ENCODE measurements at regions not wholly inside any gene's neighbourhood (a gene's known extent, or its start where the extent isn't known, plus 50 kb on each side); places are given as distances from the start of the nearest gene placed in this dataset.

DNA sequence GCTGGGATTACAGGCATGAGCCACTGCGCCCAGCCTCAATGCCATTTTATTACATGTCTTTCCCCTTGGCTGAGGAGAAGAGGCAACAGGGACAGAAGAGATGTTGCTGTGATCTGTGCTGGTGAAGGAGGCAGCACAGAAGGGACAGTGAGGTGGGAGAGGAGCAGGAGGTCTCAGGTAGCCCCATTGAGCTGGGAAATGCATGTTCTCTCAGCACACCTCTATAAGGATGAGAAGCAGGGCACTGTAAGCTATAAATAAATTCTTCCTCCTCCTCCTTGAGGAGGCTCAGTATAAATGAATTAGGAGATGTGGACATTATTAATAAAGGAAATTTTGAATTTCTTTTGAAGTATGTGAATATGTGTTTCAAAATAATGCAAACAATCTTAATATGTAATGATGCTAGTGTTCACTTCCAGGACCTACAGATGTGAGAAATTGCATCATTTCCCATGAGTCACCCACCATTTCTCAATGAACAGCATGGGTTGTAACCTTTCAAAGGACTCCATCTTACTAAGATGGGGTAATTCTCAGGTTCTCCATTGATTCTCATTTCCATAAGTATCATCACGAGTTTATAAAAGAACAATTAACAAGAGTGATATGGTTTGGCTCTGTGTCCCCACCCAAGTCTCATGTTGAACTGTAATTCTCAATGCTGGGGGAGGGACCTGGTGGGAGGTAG lies 88.9 kb upstream of the ODAD2 start:
- in situ Hi-C loops (cut with MboI) = no loop called here
- TF ChIP-seq, protein P1, sequence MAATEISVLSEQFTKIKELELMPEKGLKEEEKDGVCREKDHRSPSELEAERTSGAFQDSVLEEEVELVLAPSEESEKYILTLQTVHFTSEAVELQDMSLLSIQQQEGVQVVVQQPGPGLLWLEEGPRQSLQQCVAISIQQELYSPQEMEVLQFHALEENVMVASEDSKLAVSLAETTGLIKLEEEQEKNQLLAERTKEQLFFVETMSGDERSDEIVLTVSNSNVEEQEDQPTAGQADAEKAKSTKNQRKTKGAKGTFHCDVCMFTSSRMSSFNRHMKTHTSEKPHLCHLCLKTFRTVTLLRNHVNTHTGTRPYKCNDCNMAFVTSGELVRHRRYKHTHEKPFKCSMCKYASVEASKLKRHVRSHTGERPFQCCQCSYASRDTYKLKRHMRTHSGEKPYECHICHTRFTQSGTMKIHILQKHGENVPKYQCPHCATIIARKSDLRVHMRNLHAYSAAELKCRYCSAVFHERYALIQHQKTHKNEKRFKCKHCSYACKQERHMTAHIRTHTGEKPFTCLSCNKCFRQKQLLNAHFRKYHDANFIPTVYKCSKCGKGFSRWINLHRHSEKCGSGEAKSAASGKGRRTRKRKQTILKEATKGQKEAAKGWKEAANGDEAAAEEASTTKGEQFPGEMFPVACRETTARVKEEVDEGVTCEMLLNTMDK (IDR thresholded peaks at IDR 0.05; ENCODE audit: borderline replicate concordance, insufficient read depth, low read depth, low read length, poor library complexity, severe bottlenecking) = no peak
- TF ChIP-seq, protein P2, sequence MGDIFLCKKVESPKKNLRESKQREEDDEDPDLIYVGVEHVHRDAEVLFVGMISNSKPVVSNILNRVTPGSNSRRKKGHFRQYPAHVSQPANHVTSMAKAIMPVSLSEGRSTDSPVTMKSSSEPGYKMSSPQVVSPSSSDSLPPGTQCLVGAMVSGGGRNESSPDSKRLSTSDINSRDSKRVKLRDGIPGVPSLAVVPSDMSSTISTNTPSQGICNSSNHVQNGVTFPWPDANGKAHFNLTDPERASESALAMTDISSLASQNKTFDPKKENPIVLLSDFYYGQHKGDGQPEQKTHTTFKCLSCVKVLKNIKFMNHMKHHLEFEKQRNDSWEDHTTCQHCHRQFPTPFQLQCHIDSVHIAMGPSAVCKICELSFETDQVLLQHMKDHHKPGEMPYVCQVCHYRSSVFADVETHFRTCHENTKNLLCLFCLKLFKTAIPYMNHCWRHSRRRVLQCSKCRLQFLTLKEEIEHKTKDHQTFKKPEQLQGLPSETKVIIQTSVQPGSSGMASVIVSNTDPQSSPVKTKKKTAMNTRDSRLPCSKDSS (IDR thresholded peaks at IDR 0.05; ENCODE audit: low read depth, partially characterized antibody) = no peak
- TF ChIP-seq ARHGAP35 (IDR thresholded peaks at IDR 0.05; ENCODE audit: partially characterized antibody) = no peak
- TF ChIP-seq, protein P3, sequence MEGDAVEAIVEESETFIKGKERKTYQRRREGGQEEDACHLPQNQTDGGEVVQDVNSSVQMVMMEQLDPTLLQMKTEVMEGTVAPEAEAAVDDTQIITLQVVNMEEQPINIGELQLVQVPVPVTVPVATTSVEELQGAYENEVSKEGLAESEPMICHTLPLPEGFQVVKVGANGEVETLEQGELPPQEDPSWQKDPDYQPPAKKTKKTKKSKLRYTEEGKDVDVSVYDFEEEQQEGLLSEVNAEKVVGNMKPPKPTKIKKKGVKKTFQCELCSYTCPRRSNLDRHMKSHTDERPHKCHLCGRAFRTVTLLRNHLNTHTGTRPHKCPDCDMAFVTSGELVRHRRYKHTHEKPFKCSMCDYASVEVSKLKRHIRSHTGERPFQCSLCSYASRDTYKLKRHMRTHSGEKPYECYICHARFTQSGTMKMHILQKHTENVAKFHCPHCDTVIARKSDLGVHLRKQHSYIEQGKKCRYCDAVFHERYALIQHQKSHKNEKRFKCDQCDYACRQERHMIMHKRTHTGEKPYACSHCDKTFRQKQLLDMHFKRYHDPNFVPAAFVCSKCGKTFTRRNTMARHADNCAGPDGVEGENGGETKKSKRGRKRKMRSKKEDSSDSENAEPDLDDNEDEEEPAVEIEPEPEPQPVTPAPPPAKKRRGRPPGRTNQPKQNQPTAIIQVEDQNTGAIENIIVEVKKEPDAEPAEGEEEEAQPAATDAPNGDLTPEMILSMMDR (IDR thresholded peaks at IDR 0.05 in 2 of 3, conservative IDR thresholded peaks at IDR 0.05 in 1 of 3; ENCODE audit: insufficient read depth in 2 of 3, low read depth in 1 of 3, low read length in 3 of 3) = no peak
- TF ChIP-seq, protein P4, sequence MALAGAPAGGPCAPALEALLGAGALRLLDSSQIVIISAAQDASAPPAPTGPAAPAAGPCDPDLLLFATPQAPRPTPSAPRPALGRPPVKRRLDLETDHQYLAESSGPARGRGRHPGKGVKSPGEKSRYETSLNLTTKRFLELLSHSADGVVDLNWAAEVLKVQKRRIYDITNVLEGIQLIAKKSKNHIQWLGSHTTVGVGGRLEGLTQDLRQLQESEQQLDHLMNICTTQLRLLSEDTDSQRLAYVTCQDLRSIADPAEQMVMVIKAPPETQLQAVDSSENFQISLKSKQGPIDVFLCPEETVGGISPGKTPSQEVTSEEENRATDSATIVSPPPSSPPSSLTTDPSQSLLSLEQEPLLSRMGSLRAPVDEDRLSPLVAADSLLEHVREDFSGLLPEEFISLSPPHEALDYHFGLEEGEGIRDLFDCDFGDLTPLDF (CRISPR knock-in tag; IDR thresholded peaks at IDR 0.05) = no peak
- no peak for TF ChIP-seq HIVEP1 (CRISPR knock-in tag; IDR thresholded peaks at IDR 0.05)
- TF ChIP-seq ARID2 (IDR thresholded peaks at IDR 0.05) = no peak
- TF ChIP-seq SP1 (CRISPR knock-in tag; IDR thresholded peaks at IDR 0.05) = no peak
- TF ChIP-seq CBX8 (IDR thresholded peaks at IDR 0.05; ENCODE audit: borderline replicate concordance, extremely low read depth, low read depth, low read length, poor library complexity, severe bottlenecking) = no peak
- TF ChIP-seq NFE2L1 (tag; IDR thresholded peaks at IDR 0.05; ENCODE audit: borderline replicate concordance, low read depth) = no peak
- no peak for TF ChIP-seq STAG1 (CRISPR knock-in tag; IDR thresholded peaks at IDR 0.05; ENCODE audit: borderline replicate concordance)
- TF ChIP-seq KDM4B (IDR thresholded peaks at IDR 0.05; ENCODE audit: borderline replicate concordance in 2 of 2, low read depth in 1 of 2) = no peak
- TF ChIP-seq TRIM28 (IDR thresholded peaks at IDR 0.05) = no peak
- TF ChIP-seq CCAR2 (IDR thresholded peaks at IDR 0.05; ENCODE audit: low read depth, low read length) = no peak
- no peak for TF ChIP-seq ZFP1 (CRISPR knock-in tag; IDR thresholded peaks at IDR 0.05)
- no peak for TF ChIP-seq TAF7 (tag; IDR thresholded peaks at IDR 0.05)

More for the DNA sequence above, 88.9 kb upstream of the ODAD2 start:
- no peaks in the 10 kb centered on the region for H3K9me3 ChIP-seq (replicated peaks; ENCODE audit: control insufficient read depth, insufficient read depth, low read depth, low read length)
- no peak overlapping the region for H2AFZ ChIP-seq (ENCODE audit: low read depth, low read length)
- POLR2A ChIA-PET = no interaction called here
- intact Hi-C loops (cut with micrococcal nuclease) = no loop called here
- no peak overlapping the region for H3K4me2 ChIP-seq (ENCODE audit: insufficient read depth, low read length)
- DNase-seq (ENCODE audit: extremely low read depth in 1 of 4, low spot score in 3 of 4) (no peak), ATAC-seq (no peak), FAIRE-seq (no peak)
- BruUV-seq (replicated peaks) = no TSS peak
- H3K27ac ChIP-seq (ENCODE audit: extremely low read depth, low read depth, low read length) = no peak overlapping the region
- 0% methylated on average over 2 of the region's 2 CpGs for WGBS (ENCODE audit: insufficient coverage, low coverage, missing lambda C conversion rate)
- H3K4me3 ChIP-seq = no peak overlapping the region
- H3K4me1 ChIP-seq (replicated peaks in 1 of 2; ENCODE audit: control insufficient read depth in 2 of 2, insufficient read depth in 2 of 2, low read length in 2 of 2) = no peaks in the 10 kb centered on the region
- H3K9me1 ChIP-seq (ENCODE audit: control insufficient read depth, insufficient read depth, low read length) = no peaks in the 10 kb centered on the region
- no peaks in the 10 kb centered on the region for H4K20me1 ChIP-seq (replicated peaks; ENCODE audit: control insufficient read depth, insufficient read depth, low read length)
- no peaks in the 10 kb centered on the region for H3K79me2 ChIP-seq (ENCODE audit: control insufficient read depth, insufficient read depth, low read length)
- H3K27me3 ChIP-seq (ENCODE audit: control insufficient read depth in 2 of 2, insufficient read depth in 2 of 2, low read length in 2 of 2) = no peaks in the 10 kb centered on the region
- CTCF ChIA-PET (ENCODE audit: low intra/inter-chr PET ratio) = no interaction called here
- H3K36me3 ChIP-seq (ENCODE audit: control insufficient read depth, insufficient read depth, low read length) = no peaks in the 10 kb centered on the region
- H3K9ac ChIP-seq (ENCODE audit: insufficient read depth in 1 of 2, low read depth in 2 of 2, low read length in 2 of 2) = no peak overlapping the region
